ENCODE measurements at regions not wholly inside any gene's neighbourhood (a gene's known extent, or its start where the extent isn't known, plus 50 kb on each side); places are given as distances from the start of the nearest gene placed in this dataset.

- Histone ChIP-seq H3K4me3 (no peak overlapping the region), H3K27ac (no peak overlapping the region), H3K9me3 (no peaks in the 10 kb centered on the region), H3K27me3 (no peaks in the 10 kb centered on the region), H3K36me3 (no peaks in the 10 kb centered on the region), H3K4me1 (no peaks in the 10 kb centered on the region)
- no peak for TF ChIP-seq CTCF (IDR thresholded peaks at IDR 0.05)
- ATAC-seq (no peak), DNase-seq (no peak)
- intact Hi-C loops (cut with DNase I): no loop called here
Observed at GRCh38 chr9:115481769-115482168, 363.8 kb upstream of the TNC start.

GRCh38 chr9:115482747-115483146, 364.8 kb upstream of the TNC start:
- H3K27me3 ChIP-seq: no peaks in the 10 kb centered on the region
- no peaks in the 10 kb centered on the region for H3K4me1 ChIP-seq
- ATAC-seq (no peak), DNase-seq (no peak)
- H3K36me3 ChIP-seq: no peaks in the 10 kb centered on the region
- H3K4me3 ChIP-seq: no peak overlapping the region
- no peaks in the 10 kb centered on the region for H3K9me3 ChIP-seq
- TF ChIP-seq CTCF (IDR thresholded peaks at IDR 0.05): no peak
- H3K27ac ChIP-seq: no peak overlapping the region
- intact Hi-C loops (cut with DNase I): no loop called here

GRCh38 chr9:115492869-115493268, 374.9 kb upstream of the TNC start:
- DNase-seq: no peak
- TF ChIP-seq CTCF (IDR thresholded peaks at IDR 0.05): no peak
- no peak overlapping the region for H3K27ac ChIP-seq
- H3K27me3 ChIP-seq: no peaks in the 10 kb centered on the region
- ATAC-seq: no peak
- no peaks in the 10 kb centered on the region for H3K36me3 ChIP-seq
- H3K4me1 ChIP-seq: no peaks in the 10 kb centered on the region
- intact Hi-C loops (cut with DNase I): no loop called here
- no peaks in the 10 kb centered on the region for H3K9me3 ChIP-seq
- no peak overlapping the region for H3K4me3 ChIP-seq

GRCh38 chr9:115494393-115494792, 376.4 kb upstream of the TNC start:
- ATAC-seq (no peak), DNase-seq (no peak)
- TF ChIP-seq CTCF (IDR thresholded peaks at IDR 0.05): no peak
- no peaks in the 10 kb centered on the region for H3K36me3 ChIP-seq
- H3K4me3 ChIP-seq: no peak overlapping the region
- no peaks in the 10 kb centered on the region for H3K9me3 ChIP-seq
- H3K27ac ChIP-seq: no peak overlapping the region
- no peaks in the 10 kb centered on the region for H3K27me3 ChIP-seq
- intact Hi-C loops (cut with DNase I): no loop called here
- no peaks in the 10 kb centered on the region for H3K4me1 ChIP-seq

GRCh38 chr9:115495052-115495635, 377.2 kb upstream of the TNC start:
- Histone ChIP-seq H3K36me3 (no peaks in the 10 kb centered on the region), H3K4me1 (no peaks in the 10 kb centered on the region), H3K4me3 (no peak overlapping the region), H3K27ac (no peak overlapping the region), H3K27me3 (no peaks in the 10 kb centered on the region), H3K9me3 (no peaks in the 10 kb centered on the region)
- no peak for DNase-seq
- intact Hi-C loops (cut with DNase I): no loop called here
- TF ChIP-seq CTCF (IDR thresholded peaks at IDR 0.05): no peak
- ATAC-seq: no peak

- Histone ChIP-seq H3K4me1 (no peaks in the 10 kb centered on the region), H3K9me3 (no peaks in the 10 kb centered on the region), H3K27me3 (no peaks in the 10 kb centered on the region), H3K4me3 (no peak overlapping the region), H3K27ac (no peak overlapping the region), H3K36me3 (no peaks in the 10 kb centered on the region)
- no peak for DNase-seq
- ATAC-seq: no peak
- TF ChIP-seq CTCF (IDR thresholded peaks at IDR 0.05): no peak
- intact Hi-C loops (cut with DNase I): no loop called here
Observed at GRCh38 chr9:115495836-115496235, 377.9 kb upstream of the TNC start.

All from upper lobe of right lung (tissue), 1 donor.